ENCODE measurements at regions not wholly inside any gene's neighbourhood (a gene's known extent, or its start where the extent isn't known, plus 50 kb on each side); places are given as distances from the start of the nearest gene placed in this dataset.

DNA sequence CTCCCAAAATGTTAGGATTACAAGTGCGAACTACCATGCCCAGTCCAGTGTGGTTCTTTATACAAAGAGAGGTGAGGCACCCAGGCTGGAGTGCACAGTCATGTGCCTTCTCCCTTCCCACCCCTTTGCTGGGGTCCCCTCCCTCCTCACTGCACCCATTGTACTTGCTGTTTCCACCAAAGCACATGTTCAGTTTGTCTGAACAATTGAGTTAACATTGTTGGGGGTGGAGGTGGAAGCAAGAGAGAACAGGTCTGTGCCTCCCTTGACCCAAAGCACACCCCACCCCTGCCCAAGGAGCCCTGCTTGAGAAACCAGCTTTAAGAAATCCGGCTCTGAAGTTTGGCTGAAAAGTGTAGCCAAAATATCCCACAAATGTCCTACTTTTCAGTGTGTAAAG, 142.3 kb upstream of the CDH5 start:
- no peak overlapping the region for H3K4me3 Mint-ChIP-seq
- H3K27me3 Mint-ChIP-seq (ENCODE audit: low read depth): peaks cover 12% of the 10 kb centered on the region
- no peaks in the 10 kb centered on the region for H3K9me3 Mint-ChIP-seq
- H3K36me3 Mint-ChIP-seq (ENCODE audit: low read depth): no peaks in the 10 kb centered on the region
- H3K4me1 Mint-ChIP-seq: peaks cover 24% of the 10 kb centered on the region
- no peak for DNase-seq (ENCODE audit: low read depth, low spot score)
- TF ChIP-seq, protein P1, sequence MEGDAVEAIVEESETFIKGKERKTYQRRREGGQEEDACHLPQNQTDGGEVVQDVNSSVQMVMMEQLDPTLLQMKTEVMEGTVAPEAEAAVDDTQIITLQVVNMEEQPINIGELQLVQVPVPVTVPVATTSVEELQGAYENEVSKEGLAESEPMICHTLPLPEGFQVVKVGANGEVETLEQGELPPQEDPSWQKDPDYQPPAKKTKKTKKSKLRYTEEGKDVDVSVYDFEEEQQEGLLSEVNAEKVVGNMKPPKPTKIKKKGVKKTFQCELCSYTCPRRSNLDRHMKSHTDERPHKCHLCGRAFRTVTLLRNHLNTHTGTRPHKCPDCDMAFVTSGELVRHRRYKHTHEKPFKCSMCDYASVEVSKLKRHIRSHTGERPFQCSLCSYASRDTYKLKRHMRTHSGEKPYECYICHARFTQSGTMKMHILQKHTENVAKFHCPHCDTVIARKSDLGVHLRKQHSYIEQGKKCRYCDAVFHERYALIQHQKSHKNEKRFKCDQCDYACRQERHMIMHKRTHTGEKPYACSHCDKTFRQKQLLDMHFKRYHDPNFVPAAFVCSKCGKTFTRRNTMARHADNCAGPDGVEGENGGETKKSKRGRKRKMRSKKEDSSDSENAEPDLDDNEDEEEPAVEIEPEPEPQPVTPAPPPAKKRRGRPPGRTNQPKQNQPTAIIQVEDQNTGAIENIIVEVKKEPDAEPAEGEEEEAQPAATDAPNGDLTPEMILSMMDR (conservative IDR thresholded peaks at IDR 0.05): no peak
- H3K27ac Mint-ChIP-seq (ENCODE audit: unreplicated experiment): no peak overlapping the region

DNA sequence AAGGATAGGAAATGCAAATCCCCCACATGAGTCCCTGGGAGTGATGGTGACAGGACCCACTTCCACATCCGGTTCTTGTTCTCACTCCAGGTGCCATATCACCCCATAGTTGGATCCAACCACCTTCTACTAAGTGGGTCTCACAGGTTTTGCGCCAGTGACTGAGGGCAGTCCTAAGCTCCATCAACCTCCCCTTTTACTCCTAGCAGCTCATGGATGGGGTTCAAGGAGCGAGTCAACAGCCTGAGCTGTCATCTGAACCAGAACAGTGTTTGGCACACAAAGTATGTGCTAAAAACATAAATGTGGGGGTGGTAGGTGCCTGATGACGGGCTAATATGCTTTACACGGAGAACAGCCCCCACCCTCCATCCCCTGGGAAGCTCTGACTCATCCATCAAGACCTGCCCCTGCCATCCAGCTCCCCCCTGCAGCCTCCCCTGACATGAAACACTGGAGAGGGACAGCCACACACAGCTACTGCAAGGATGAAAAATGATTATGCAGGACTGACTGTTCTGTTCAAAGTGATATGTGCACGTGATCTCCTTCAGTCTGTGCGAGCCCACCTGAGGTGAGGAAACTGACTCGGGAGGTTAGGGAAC, 143.2 kb upstream of the CDH5 start:
- no peaks in the 10 kb centered on the region for H3K36me3 Mint-ChIP-seq (ENCODE audit: low read depth)
- no peak for DNase-seq (ENCODE audit: low read depth, low spot score)
- no peak overlapping the region for H3K4me3 Mint-ChIP-seq
- TF ChIP-seq, protein P1 (conservative IDR thresholded peaks at IDR 0.05): no peak
- H3K4me1 Mint-ChIP-seq: peaks cover 24% of the 10 kb centered on the region
- H3K27ac Mint-ChIP-seq (ENCODE audit: unreplicated experiment): no peak overlapping the region
- H3K9me3 Mint-ChIP-seq: no peaks in the 10 kb centered on the region
- peaks cover 12% of the 10 kb centered on the region for H3K27me3 Mint-ChIP-seq (ENCODE audit: low read depth)

DNA sequence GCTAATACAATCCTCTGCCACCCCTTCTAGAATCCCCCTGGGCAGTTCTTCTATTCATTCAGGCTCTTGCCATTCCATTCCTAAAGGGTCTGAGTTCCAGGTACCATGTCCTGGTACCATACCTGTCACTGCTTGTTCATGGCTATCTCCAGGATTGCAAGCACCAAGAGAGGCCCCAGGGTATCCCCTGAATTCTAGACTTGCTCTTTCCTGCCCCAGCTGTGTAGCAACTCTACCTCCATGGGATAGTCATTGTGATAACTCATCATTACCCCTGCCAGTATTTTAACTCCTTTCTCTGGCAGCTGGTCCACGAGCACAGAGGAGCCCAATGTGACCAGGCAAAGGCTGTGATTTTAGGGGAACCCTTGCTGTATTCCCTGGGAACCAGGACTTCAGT, 143.7 kb upstream of the CDH5 start:
- DNase-seq (ENCODE audit: low read depth, low spot score): no peak
- H3K4me1 Mint-ChIP-seq: peaks cover 24% of the 10 kb centered on the region
- H3K27me3 Mint-ChIP-seq (ENCODE audit: low read depth): peaks cover 12% of the 10 kb centered on the region
- TF ChIP-seq, protein P1 (conservative IDR thresholded peaks at IDR 0.05): no peak
- no peaks in the 10 kb centered on the region for H3K36me3 Mint-ChIP-seq (ENCODE audit: low read depth)
- no peak overlapping the region for H3K4me3 Mint-ChIP-seq
- no peak overlapping the region for H3K27ac Mint-ChIP-seq (ENCODE audit: unreplicated experiment)
- H3K9me3 Mint-ChIP-seq: no peaks in the 10 kb centered on the region

DNA sequence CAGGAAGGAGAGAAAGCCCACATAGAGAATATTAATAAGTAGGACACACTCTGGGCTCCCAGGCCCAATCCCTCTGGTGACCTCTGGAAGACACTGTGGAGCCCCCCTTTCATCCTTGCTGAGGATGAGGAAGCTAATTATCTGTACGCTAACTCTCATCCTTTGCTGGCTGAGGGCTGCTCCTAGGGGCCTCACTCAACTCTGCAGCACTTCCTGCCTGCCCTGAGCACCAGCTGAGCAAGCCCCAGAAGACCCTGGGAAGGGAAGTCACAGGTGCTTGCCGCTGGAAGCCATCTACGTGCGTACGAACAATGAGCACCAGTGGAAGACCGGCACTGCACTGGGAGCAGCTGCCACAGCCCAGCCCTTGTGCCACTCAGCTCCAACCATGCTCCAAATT, 145.8 kb upstream of the CDH5 start:
- H3K4me1 Mint-ChIP-seq: peaks cover 24% of the 10 kb centered on the region
- no peak for DNase-seq (ENCODE audit: low read depth, low spot score)
- H3K27me3 Mint-ChIP-seq (ENCODE audit: low read depth): peaks cover 10% of the 10 kb centered on the region
- no peak overlapping the region for H3K4me3 Mint-ChIP-seq
- TF ChIP-seq, protein P1 (conservative IDR thresholded peaks at IDR 0.05): no peak
- H3K27ac Mint-ChIP-seq (ENCODE audit: unreplicated experiment): peak overlapping the region; percentile 35
- H3K36me3 Mint-ChIP-seq (ENCODE audit: low read depth): no peaks in the 10 kb centered on the region
- no peaks in the 10 kb centered on the region for H3K9me3 Mint-ChIP-seq

DNA sequence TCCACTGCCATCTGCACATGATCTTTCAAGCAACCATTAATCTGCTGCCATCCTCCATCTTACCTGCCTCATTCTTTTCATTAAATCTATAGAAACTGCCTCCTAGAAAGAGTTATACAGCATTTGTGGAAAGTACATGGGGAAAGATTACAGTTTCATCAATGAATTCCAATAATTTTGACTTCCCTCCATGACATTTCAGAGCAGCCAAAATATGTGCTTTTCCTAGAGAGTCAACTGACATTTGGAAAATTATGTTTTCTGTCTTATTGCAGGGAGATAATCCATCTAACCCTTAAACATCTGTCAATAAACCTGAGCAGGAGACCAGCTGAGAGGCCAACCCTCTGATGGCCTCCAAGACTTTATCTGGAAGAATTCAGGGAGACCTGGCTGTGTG, 147.0 kb upstream of the CDH5 start:
- DNase-seq (ENCODE audit: low read depth, low spot score): no peak
- Mint-ChIP-seq H3K36me3 (ENCODE audit: low read depth) (no peaks in the 10 kb centered on the region), H3K4me1 (peaks cover 16% of the 10 kb centered on the region), H3K9me3 (no peaks in the 10 kb centered on the region), H3K4me3 (no peak overlapping the region), H3K27ac (ENCODE audit: unreplicated experiment) (no peak overlapping the region), H3K27me3 (ENCODE audit: low read depth) (peaks cover 10% of the 10 kb centered on the region)
- TF ChIP-seq, protein P1 (conservative IDR thresholded peaks at IDR 0.05): no peak
